ENCODE measurements at regions not wholly inside any gene's neighbourhood (a gene's known extent, or its start where the extent isn't known, plus 50 kb on each side); places are given as distances from the start of the nearest gene placed in this dataset.

DNA sequence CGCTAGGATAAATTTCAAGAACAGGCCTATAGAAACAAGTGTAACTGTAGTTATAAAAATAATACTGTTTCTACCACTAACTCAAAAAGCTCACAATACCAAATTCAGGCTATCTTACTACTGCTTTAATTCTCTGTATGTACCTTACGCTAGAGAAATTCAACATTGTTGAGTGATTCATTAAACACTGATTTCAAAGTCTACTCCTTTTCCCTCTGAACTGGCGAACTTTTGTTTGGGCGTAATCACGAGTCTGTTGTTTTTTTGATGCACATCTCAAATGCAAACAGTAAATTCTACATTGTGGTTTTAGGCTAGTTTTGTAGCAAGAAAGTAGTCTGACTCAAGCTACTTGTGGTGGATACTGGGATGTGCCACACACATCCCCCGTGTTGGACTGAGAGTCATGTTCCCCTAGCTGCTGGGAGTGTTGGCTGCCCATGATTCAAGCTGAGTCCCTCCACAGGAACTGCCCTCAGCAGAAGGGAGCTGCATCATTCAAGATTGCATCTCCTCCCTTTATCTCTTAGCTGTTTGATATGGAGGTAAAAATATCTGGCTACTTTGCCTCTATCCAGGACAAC is 406.1 kb downstream of the RAPGEF2 start:
- H3K9me3 Mint-ChIP-seq: peaks cover 0 to 4% (median 0%) of the 10 kb centered on the region in 5 donors
- Histone ChIP-seq H3K36me3 (ENCODE audit: insufficient read depth, low read length) (no peaks in the 10 kb centered on the region), H3K4me1 (ENCODE audit: insufficient read depth, low read length) (no peaks in the 10 kb centered on the region), H3K4me3 (ENCODE audit: low read length) (no peak overlapping the region), H3K27ac (ENCODE audit: low read depth, low read length) (no peak overlapping the region), H3K9me3 (ENCODE audit: low read length) (no peaks in the 10 kb centered on the region), H3K27me3 (ENCODE audit: insufficient read depth, low read length, poor library complexity, severe bottlenecking) (no peaks in the 10 kb centered on the region)
- no peak overlapping the region for H3K4me3 Mint-ChIP-seq
- H3K27me3 Mint-ChIP-seq: peaks cover 3 to 4% of the 10 kb centered on the region in 2 donors
- H3K36me3 Mint-ChIP-seq: no peaks in the 10 kb centered on the region
- H3K4me1 Mint-ChIP-seq: no peaks in the 10 kb centered on the region
- POLR2A ChIA-PET: no interaction called here
- CTCF ChIA-PET: interaction anchor here (0.7 kb wide), 1 partner anchor 239 kb away, joined by 3 read pairs; no protein-coding TSS in a partner anchor
- H3K27ac Mint-ChIP-seq: no peak overlapping the region
- DNase-seq: no peak

GRCh38 chr4:159512348-159512747 is 409.5 kb downstream of the RAPGEF2 start:
- H3K4me3 Mint-ChIP-seq: no peak overlapping the region
- Histone ChIP-seq H3K36me3 (ENCODE audit: insufficient read depth, low read length) (no peaks in the 10 kb centered on the region), H3K27ac (ENCODE audit: low read depth, low read length) (no peak overlapping the region), H3K27me3 (ENCODE audit: insufficient read depth, low read length, poor library complexity, severe bottlenecking) (no peaks in the 10 kb centered on the region), H3K4me1 (ENCODE audit: insufficient read depth, low read length) (no peaks in the 10 kb centered on the region), H3K9me3 (ENCODE audit: low read length) (no peaks in the 10 kb centered on the region), H3K4me3 (ENCODE audit: low read length) (no peak overlapping the region)
- H3K4me1 Mint-ChIP-seq: no peaks in the 10 kb centered on the region
- H3K36me3 Mint-ChIP-seq: no peaks in the 10 kb centered on the region
- no peak overlapping the region for H3K27ac Mint-ChIP-seq
- POLR2A ChIA-PET: no interaction called here
- CTCF ChIA-PET: no interaction called here
- peaks cover 0 to 7% (median 0%) of the 10 kb centered on the region in 5 donors for H3K9me3 Mint-ChIP-seq
- peaks cover 0 to 2% of the 10 kb centered on the region in 2 donors for H3K27me3 Mint-ChIP-seq
- DNase-seq: no peak

DNA sequence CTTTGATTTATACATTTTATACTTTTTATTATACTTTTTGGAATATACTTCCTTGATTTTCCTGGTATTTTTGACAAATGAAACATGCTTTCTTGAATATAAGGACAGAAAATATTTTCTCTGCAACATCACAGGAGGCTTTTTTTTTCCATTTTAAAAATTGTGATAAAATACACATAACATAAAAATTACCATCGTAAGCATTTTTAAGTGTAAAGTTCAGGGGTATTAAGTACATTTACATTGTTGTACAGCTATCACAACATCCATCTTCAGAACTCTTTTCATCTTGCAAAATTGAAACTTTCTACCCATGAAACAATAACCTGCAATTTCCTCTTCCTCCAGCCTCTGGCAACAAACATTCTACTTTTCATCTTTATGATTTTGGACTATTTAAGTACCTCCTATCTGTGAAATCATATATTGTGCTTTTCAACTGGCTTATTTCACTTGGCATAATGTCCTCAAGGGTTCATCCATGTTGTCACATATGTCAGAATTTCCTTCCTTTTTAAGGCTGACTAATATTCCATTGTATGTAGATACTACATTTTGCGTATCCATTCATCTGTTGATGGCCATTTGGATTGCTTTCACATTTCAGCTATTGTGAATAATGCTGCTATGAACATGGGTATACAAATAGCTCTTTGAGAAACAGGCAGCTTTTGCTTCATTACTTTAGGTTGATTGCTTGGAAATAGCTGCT is 412.6 kb downstream of the RAPGEF2 start:
- POLR2A ChIA-PET: no interaction called here
- no peaks in the 10 kb centered on the region for H3K9me3 ChIP-seq (ENCODE audit: low read length)
- Mint-ChIP-seq H3K36me3 (no peaks in the 10 kb centered on the region), H3K27me3 (peaks cover 0 to 2% of the 10 kb centered on the region in 2 donors), H3K9me3 (peaks cover 0 to 7% (median 3%) of the 10 kb centered on the region in 5 donors), H3K27ac (no peak overlapping the region), H3K4me3 (no peak overlapping the region), H3K4me1 (no peaks in the 10 kb centered on the region)
- H3K27ac ChIP-seq (ENCODE audit: low read depth, low read length): no peak overlapping the region
- no peaks in the 10 kb centered on the region for H3K4me1 ChIP-seq (ENCODE audit: insufficient read depth, low read length)
- no peak overlapping the region for H3K4me3 ChIP-seq (ENCODE audit: low read length)
- CTCF ChIA-PET: no interaction called here
- no peaks in the 10 kb centered on the region for H3K27me3 ChIP-seq (ENCODE audit: insufficient read depth, low read length, poor library complexity, severe bottlenecking)
- no peaks in the 10 kb centered on the region for H3K36me3 ChIP-seq (ENCODE audit: insufficient read depth, low read length)
- no peak for DNase-seq

DNA sequence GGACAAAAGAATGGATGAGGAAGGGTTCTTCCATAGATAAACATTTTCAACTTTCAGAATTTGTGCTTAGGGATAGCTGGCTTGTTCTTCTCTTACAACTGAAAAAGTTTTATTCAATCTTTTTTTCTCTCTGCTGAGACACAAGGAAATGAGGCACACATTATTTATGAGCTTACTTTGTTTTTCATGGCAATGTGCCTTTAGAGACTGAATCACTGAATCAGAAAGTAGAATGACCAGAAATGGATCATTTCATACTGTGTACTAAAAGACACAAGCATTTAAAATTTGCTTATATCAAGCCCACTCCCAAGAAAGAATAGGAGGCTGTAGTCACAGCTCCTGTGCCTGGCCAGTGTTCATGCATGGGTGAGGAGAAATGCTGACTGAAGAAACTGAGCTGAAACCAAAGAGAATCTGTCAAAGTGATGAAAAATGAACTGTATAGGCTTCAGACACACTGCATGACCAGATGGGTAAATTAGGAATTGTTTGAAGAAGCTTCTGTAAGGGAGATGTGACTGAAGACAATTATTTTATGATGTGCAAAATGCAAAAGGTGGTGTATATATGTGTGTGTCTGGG is 413.8 kb downstream of the RAPGEF2 start:
- no peaks in the 10 kb centered on the region for H3K4me1 Mint-ChIP-seq
- POLR2A ChIA-PET: no interaction called here

DNA sequence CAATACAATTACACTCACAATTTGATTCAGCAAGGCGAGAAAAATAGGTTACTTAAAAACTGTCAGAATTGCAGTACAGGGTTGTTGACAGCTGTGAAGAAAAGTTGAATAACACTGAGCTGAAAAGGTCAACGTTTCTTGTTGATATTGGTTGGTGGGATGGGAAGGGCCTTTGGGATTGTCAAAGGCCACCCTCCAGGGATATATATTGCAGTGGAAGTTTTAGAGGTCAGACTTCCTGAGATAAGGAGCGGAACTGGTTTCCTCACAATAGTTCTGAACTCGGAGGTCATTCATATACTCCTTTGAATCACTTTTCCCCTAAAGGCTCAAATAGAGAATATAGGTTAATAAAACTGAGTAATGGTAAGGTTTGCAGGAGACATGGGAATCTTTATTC is 417.2 kb downstream of the RAPGEF2 start:
- no peaks in the 10 kb centered on the region for H3K9me3 ChIP-seq (ENCODE audit: low read length)
- no peaks in the 10 kb centered on the region for H3K4me1 Mint-ChIP-seq
- H3K4me3 Mint-ChIP-seq: no peak overlapping the region
- peaks cover 0 to 6% (median 2%) of the 10 kb centered on the region in 5 donors for H3K9me3 Mint-ChIP-seq
- H3K27ac ChIP-seq (ENCODE audit: low read depth, low read length): no peak overlapping the region
- H3K4me3 ChIP-seq (ENCODE audit: low read length): no peak overlapping the region
- no peaks in the 10 kb centered on the region for H3K27me3 Mint-ChIP-seq
- CTCF ChIA-PET: no interaction called here
- DNase-seq: no peak
- no peaks in the 10 kb centered on the region for H3K36me3 ChIP-seq (ENCODE audit: insufficient read depth, low read length)
- no peaks in the 10 kb centered on the region for H3K27me3 ChIP-seq (ENCODE audit: insufficient read depth, low read length, poor library complexity, severe bottlenecking)
- no peaks in the 10 kb centered on the region for H3K36me3 Mint-ChIP-seq
- POLR2A ChIA-PET: no interaction called here
- H3K4me1 ChIP-seq (ENCODE audit: insufficient read depth, low read length): no peaks in the 10 kb centered on the region
- no peak overlapping the region for H3K27ac Mint-ChIP-seq

More for the DNA sequence above, 413.8 kb downstream of the RAPGEF2 start:
- Mint-ChIP-seq H3K27ac (no peak overlapping the region), H3K4me3 (no peak overlapping the region), H3K36me3 (no peaks in the 10 kb centered on the region), H3K9me3 (peaks cover 0 to 7% (median 3%) of the 10 kb centered on the region in 5 donors), H3K27me3 (peaks cover 0 to 2% of the 10 kb centered on the region in 2 donors)
- no peaks in the 10 kb centered on the region for H3K4me1 ChIP-seq (ENCODE audit: insufficient read depth, low read length)
- H3K27ac ChIP-seq (ENCODE audit: low read depth, low read length): no peak overlapping the region
- CTCF ChIA-PET: no interaction called here
- H3K4me3 ChIP-seq (ENCODE audit: low read length): no peak overlapping the region
- DNase-seq: no peak
- H3K9me3 ChIP-seq (ENCODE audit: low read length): no peaks in the 10 kb centered on the region
- no peaks in the 10 kb centered on the region for H3K27me3 ChIP-seq (ENCODE audit: insufficient read depth, low read length, poor library complexity, severe bottlenecking)
- H3K36me3 ChIP-seq (ENCODE audit: insufficient read depth, low read length): no peaks in the 10 kb centered on the region

GRCh38 chr4:159526172-159526571 is 423.3 kb downstream of the RAPGEF2 start:
- POLR2A ChIA-PET: no interaction called here
- Mint-ChIP-seq H3K9me3 (peaks cover 0 to 9% (median 7%) of the 10 kb centered on the region in 5 donors), H3K4me1 (no peaks in the 10 kb centered on the region), H3K4me3 (no peak overlapping the region), H3K27me3 (no peaks in the 10 kb centered on the region), H3K27ac (no peak overlapping the region), H3K36me3 (peaks cover 0 to 2% (median 0%) of the 10 kb centered on the region in 3 donors)
- Histone ChIP-seq H3K27ac (ENCODE audit: low read depth, low read length) (no peak overlapping the region), H3K36me3 (ENCODE audit: insufficient read depth, low read length) (no peaks in the 10 kb centered on the region), H3K4me1 (ENCODE audit: insufficient read depth, low read length) (no peaks in the 10 kb centered on the region), H3K4me3 (ENCODE audit: low read length) (no peak overlapping the region), H3K27me3 (ENCODE audit: insufficient read depth, low read length, poor library complexity, severe bottlenecking) (no peaks in the 10 kb centered on the region), H3K9me3 (ENCODE audit: low read length) (no peaks in the 10 kb centered on the region)
- CTCF ChIA-PET: no interaction called here
- no peak for DNase-seq

- H3K27me3 ChIP-seq (ENCODE audit: insufficient read depth, low read length, poor library complexity, severe bottlenecking): no peaks in the 10 kb centered on the region
- Mint-ChIP-seq H3K27me3 (no peaks in the 10 kb centered on the region), H3K27ac (no peak overlapping the region), H3K4me3 (no peak overlapping the region), H3K9me3 (peaks cover 6 to 27% (median 15%) of the 10 kb centered on the region in 5 donors), H3K4me1 (no peaks in the 10 kb centered on the region), H3K36me3 (no peaks in the 10 kb centered on the region)
- ChIA-PET POLR2A (no interaction called here), CTCF (no interaction called here)
- H3K36me3 ChIP-seq (ENCODE audit: insufficient read depth, low read length): no peaks in the 10 kb centered on the region
- DNase-seq: no peak
- no peak overlapping the region for H3K4me3 ChIP-seq (ENCODE audit: low read length)
- H3K27ac ChIP-seq (ENCODE audit: low read depth, low read length): no peak overlapping the region
- no peaks in the 10 kb centered on the region for H3K9me3 ChIP-seq (ENCODE audit: low read length)
- H3K4me1 ChIP-seq (ENCODE audit: insufficient read depth, low read length): no peaks in the 10 kb centered on the region
These were observed 431.8 kb downstream of the RAPGEF2 start for GRCh38 chr4:159534655-159535054.

DNA sequence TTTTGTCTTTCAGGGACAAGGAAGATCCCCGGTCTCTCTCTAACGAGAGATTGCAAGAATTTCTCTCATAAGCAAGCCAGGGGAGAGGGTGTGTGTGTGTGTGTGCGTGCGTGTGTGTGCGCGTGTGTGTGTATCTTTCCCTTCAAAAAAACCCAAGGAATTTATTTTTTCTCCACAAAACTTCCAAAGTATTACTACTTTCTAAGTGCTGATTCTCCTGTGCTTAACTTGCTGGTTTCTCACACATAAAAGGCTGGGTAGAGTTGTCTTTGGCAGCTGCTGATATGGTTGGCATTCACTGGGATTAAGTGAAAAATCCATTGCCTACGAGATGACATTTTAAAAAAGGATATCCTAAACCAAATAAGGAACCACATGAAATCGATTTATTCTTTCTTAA is 435.7 kb downstream of the RAPGEF2 start:
- Mint-ChIP-seq H3K4me1 (no peaks in the 10 kb centered on the region), H3K27me3 (no peaks in the 10 kb centered on the region), H3K9me3 (peaks cover 6 to 18% (median 15%) of the 10 kb centered on the region in 5 donors), H3K4me3 (no peak overlapping the region), H3K27ac (no peak overlapping the region), H3K36me3 (no peaks in the 10 kb centered on the region)
- ChIA-PET CTCF (no interaction called here), POLR2A (no interaction called here)
- H3K4me3 ChIP-seq (ENCODE audit: low read length): no peak overlapping the region
- no peaks in the 10 kb centered on the region for H3K27me3 ChIP-seq (ENCODE audit: insufficient read depth, low read length, poor library complexity, severe bottlenecking)
- no peaks in the 10 kb centered on the region for H3K4me1 ChIP-seq (ENCODE audit: insufficient read depth, low read length)
- no peaks in the 10 kb centered on the region for H3K36me3 ChIP-seq (ENCODE audit: insufficient read depth, low read length)
- no peak for DNase-seq
- H3K9me3 ChIP-seq (ENCODE audit: low read length): no peaks in the 10 kb centered on the region
- no peak overlapping the region for H3K27ac ChIP-seq (ENCODE audit: low read depth, low read length)
